GM18861 (cell line): ENCODE measurements at regions not wholly inside any gene's neighbourhood (a gene's known extent, or its start where the extent isn't known, plus 50 kb on each side); places are given as distances from the start of the nearest gene placed in this dataset.
A peak's percentile ranks its signal among the peaks of the same experiment; 100 is the strongest.
"Not testable (repeated sequence)": the region's sequence is repeated elsewhere in the genome, so short reads cannot be mapped to it uniquely, and the experiment has no call there.

Experiments
- ATAC-seq: cut with Tn5 transposase; IDR thresholded peaks from one replicate; pipeline ENCODE4 v1.9.1; 2021; ENCODE audit not compliant: unreplicated experiment

DNA sequence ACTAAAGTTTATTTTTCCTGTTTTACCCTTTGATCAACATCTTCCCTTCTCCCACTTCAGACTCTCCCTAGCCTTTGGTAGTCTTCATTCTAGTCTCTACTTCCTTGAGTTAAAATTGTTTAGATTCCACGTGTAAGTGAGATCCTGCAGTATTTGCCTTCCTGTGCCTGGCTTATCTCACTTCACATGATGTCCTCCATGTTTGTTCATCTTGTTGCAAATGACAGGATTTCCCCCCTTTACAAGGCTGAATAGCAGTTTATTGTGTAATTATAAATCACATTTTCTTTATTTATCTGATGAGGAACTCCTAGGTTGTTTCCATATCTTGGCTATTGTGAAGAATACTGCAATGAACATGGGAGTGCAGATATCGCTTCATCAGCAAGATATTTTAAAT lies 461.7 kb downstream of the CHSY3 start:
- ATAC-seq = no peak

DNA sequence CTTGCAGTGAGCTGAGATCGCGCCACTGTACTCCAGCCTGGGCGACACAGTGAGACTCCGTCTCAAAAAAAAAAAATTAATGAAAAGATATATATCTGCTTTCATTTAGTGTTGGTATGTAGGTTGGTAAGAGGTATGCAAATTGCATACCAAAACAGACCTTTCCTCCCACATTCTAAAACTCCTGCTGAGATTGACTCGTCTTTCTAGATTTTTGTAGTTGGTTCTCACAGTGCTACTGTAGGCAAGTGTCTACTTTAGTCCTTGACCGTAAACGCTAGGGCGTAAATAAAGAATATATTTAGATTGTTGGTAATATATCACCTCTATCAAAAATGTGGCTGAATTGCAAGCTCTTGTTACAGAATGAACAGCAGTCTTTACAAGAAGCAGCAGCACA lies 445.9 kb downstream of the CHSY3 start:
- ATAC-seq = no peak

DNA sequence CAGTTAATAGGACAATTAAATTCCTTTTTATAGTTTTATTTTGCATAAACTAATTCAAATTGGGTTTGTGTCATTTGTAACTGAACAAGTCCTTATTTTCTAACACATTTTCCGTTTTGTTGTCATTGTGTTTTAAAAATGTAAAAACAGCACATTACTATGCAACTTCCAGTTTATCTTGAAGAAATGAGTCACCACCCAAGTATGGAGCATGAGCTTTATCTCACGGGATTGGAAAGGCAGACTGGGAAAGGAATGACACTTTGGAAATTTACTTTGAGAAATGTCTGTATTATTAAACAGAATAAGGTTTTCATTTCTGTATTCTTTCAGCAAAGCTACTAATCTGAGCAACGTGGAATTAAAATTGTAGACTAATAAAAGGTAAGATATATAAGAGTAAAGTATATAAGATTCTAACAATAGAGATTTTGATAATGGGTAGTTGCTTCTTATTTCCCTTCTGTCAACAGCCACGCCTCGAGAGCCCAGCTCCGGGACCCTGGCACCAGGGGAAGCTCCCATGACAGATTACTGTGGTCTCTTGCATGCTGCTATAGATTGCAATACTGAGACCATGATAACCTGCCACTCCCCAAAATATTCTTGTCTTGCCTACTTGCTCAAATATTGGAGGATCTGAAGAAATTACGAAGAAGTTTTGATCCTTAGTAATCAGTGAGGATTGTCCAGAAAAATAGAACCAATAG lies 433.1 kb downstream of the CHSY3 start:
- ATAC-seq = no peak

DNA sequence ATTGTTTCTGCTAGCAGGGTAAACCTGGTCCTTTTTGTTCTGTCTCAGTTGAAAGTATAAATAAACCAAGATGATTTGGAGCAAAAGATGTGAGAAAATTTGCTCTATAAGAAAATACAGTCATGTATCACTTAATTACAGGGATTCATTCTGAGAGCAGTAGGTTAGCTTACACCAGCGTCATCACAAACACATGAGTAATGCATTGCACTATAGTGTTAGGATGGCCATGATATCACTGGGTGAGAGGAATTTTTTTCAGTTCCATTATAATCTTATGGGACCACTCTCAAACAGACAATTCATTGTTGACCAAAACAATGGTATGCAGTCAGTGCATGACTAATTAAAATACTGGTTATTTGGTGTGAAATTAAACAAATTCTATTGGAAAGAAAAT lies 430.9 kb downstream of the CHSY3 start:
- ATAC-seq = no peak

DNA sequence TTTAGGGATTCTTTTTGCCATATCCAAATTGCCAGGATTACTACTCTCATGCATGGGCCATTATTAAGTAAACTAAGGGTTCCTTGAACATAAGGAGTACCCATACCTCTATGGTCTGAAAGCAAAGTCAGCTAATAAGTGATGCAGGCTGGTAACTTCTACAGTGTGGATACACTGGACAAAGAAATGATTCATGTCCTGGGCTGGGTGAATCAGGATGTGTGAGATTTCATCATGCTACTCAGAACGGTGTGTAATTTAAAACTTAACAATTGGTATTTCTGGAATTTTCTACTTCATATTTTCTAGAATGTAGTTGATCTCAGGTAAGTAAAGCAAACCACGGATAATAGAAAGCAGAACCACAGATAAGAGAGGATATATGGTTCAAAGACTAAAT lies 428.8 kb downstream of the CHSY3 start:
- ATAC-seq = no peak

DNA sequence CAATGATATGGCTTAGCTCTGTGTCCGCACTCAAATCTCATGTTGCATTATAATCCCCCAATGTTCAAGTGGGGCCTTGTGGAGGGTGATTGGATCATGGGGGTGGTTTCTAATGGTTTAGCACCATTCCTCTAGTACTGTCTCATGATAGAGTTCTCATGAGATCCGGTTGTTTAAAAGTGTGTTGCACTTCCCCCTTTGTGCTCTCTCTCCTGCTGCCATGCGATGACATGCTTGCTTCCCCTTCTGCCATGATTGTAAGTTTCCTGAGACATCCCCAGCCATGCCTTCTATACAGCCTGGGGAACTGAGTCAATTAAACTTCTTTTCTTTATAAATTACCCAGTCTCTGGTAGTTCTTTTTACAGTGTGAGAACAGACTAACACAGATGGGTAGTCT lies 427.1 kb downstream of the CHSY3 start:
- no peak for ATAC-seq

DNA sequence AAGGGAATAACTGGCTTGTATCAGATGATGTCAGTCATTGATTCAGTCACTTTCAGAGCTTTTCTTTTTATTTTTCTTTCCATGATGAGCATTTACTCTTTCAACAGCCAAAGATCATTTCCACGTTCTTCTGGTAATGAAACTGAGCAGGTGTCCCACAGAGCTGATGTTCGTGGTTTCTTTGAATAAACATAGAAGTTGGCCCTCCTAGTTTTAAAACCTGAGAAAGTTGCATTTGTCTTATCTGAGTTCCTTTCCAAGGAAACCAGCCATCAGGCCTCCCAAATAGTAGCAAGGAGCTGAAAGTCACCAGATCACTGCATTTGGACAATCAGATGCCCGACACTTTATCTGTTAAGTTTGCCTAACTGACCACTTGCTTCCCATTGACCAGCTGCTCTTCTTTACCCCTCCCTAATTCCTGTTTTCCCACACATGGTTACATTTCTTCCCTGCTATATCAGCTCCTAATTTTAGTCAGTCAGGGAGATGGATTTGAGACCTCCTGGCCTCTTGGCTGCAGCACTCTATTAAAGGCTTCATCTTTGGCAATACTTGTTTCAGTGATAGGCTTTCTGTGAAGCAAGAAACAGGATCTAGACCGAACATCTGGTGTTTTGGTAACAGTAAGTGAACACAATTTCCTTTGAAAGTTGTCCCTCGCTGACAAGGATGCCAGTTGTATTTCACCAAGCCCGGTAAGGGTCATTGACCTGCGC lies 420.8 kb downstream of the CHSY3 start:
- no peak for ATAC-seq

DNA sequence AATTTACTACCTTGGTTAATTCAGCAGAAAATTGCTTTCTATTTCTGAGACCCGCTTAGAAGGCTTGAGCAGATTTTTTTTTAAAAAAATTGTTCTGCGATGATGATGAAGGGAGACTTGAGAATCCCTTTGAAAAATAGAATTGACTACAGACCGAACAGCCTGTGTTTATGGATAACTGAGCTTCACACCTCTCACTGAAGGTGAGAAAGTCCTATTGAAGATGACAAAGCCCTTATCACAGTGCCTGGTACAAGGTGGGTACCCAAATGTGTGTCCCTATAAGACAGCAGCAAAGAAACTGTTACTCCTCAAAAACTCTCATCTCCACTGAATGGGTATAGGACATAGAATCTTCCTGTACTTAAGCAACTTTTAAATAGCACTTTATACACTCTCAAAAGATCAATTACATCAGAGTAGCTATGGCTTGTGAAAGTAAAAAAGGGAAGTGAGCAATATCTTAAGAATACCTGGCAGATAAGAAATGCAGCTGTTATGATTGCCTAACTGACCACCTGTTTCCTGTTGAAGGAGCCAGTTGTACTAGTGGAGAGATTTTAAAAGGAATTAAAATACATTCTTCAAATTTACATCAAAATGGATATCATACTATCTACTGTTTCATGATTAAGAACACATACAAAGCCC lies 419.7 kb downstream of the CHSY3 start:
- ATAC-seq = peak; percentile 100

DNA sequence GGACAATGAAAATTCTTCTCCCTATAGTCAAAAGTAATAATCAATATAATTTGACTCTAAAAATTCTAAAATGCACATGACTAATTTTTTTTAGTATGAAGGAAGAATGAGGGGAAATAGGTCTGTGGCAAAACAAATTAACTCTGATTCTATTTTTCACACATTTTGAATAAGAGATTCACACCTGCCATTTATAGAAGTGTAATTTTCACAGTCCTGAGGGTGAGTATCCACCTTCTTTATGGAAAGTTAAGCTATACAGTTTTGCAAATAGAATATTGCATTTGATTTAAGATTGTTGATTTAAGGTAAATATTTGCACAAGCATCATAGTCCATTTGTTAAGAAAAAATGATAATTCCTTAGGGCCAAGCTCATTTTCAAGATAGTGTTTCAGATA lies 417.7 kb downstream of the CHSY3 start:
- no peak for ATAC-seq

DNA sequence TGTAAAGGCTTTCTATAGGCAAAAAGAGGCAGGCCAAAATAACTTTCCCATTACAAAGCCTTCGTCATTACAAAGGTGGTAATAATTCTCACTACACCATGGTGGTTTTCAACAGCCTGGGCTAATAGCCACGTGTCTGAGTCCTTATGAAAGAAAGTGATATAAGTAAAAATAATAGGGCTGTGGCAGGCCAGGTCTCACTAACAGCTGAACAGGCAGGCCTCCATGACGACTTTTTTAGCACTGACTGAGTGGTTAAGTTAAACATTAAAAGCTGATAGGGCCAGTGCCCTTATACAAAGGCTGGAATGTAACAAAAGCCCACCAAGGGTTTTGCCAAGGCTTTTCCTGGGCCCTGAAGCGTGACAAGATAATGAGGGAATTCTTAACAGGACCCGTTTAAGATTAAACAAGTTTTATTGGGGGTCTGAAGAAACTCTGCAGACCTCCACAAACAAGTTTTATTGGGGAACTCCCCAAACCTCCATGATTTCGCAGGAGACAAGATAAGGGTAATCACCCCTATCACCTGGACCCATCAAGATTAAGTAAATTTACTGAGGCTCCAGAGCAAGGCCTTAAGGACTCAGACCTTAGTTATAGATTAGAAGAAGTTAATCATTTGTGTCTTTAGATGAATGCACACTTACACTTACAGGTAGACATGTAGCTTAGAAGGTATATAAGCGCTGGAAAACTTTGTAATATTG lies 412.9 kb downstream of the CHSY3 start:
- ATAC-seq = peak; percentile 91

DNA sequence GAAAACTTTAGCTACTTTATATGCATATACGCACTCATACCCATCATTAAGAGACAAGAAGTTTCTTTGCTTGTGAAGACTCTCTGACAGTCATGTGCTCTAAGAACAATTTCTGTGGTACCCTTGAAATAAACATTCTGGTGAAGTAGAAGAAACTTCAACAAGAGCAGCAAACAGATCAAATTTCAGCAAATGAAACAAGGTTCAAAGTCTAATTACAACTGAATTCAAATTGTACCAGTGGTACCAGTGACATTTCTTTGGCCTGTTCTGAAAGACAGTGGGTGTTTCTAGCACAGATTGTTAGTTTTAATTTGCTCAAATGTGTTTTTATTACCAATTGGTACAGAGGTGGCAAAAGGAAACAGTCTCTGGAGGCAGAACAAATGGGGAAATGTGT lies 391.0 kb downstream of the CHSY3 start:
- no peak for ATAC-seq

DNA sequence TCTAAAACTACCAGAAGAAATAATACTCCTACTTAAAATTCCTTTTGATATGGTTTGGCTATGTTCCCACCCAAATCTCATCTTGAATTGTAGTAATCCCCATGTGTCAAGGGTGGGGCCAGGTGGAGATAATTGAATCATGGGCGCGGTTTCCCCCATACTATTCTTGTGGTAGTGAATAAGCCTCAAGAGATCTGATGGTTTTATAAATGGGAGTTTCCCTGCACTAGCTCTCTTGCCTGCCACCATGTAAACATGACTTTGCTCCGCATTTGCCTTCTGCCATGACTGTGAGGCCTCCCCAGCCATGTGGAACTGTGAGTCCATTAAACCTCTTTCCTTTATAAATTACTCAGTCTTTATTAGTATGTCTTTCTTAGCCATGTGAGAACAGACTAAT lies 390.5 kb downstream of the CHSY3 start:
- ATAC-seq = not testable (repeated sequence)

DNA sequence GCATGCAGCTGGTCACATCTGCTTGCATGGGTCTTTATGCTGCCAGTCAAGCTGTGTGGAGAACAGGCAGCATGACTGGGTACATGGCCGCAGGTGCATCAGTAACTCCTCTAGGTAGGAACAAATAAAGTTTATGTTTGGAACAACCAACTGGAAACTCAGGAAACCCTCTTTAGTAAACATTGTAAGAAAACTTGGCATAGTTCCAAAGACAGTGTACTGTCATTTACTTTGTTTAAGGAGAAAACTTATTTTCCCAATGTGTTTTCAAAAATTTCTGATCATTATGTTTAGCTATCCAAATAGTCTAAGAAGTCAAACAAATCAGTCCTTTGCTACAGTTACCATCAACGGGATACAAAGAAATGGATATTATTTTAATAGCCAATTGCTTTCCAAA lies 386.0 kb downstream of the CHSY3 start:
- ATAC-seq = no peak

DNA sequence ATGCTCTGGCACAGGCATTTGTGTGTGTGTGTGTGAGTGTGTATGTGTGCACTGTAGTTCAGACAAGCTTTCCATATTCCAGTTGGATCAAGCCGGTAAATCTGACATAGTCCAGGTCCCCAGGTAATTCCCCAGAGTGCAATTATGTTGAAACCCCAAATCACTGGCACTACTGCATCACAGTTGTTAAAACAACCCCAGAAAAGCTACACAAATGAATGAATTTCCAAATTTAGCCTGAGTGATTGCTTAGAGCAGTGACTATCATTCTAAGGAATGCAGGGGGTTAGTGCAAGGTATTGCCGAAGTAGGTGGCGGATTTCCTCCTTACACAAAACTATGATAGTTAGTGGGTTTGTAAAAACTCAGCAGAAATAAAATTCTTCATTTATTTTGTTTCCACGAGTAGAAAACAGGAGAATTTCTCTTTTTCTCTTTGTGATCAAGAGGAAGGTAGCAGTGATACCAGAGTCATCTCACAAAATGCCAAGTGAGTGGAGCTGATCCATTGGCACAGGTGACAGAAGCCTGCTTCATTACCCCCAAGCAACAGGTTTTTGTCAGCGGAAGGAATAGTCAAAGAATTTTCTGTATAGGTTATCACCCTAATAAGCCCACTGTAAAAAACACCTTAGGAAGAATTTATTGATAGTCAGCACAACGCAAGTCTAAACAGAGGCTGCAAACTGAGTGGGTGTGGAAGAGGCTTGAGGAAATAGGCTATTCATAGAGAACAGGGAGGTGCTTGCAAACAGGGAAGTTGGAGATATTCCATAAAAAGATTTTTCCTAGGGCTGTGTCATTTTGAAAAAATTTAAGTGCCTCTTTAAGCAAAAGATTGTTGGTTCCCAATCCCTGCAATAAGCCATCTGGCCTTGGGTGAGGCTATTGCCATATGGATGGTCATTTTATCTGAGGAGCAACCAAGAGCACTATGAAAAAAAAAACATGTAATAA lies 385.1 kb downstream of the CHSY3 start:
- ATAC-seq = no peak

DNA sequence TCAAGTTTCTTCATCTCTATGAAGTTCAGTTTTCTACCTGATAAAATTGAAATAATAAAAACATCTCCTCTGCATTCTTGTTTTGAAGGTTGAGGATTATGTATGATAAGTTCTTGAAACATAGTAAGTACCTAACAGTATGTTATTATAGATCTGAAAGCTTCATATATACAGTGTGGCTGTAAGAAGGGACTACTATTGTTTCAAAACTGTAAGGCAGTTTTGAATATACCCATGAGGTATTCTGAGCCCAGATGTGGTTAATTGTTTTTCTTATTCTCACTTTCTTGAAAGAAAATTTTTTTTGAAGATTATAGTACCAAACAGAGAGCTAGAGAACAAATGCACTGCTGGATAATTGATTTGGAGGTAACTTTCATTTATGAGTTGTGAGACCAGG lies 383.2 kb downstream of the CHSY3 start:
- no peak for ATAC-seq

DNA sequence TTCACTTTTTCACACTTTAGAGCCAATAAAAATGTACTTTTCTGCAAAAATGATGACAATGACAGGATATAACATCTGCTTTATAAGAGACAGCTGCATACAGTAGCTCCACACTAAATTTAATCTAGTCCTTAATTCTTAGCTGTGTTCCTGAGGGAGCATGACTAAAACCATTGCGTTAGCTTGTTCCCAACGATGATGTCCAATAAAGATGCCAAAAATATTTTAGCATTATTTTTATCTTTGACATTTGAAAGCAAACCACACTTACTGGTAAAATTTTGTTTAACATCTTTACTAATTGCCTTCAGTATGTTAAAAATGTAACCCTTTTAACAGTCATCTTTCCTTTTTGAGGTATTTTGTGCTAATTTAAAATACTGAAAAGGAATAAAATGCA lies 382.7 kb downstream of the CHSY3 start:
- no peak for ATAC-seq

DNA sequence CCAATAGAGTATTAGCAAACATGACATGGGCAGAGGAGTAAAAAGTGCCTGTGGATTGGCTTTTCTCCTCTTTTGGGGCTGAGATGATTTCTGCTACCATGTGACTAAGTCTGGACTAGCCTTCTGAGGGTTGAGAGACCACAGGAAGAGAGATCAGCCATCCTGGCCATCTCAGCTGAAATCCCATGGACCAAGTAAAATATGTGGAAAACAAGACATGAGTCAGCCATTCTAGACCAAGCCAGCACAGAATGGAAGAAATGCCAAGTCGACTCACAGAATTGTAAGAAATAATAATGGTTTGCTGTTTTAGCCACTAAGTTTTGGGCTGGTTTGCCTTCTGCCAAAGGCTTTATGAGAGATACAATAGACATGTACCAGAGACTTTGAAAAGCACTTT lies 377.8 kb downstream of the CHSY3 start:
- no peak for ATAC-seq

DNA sequence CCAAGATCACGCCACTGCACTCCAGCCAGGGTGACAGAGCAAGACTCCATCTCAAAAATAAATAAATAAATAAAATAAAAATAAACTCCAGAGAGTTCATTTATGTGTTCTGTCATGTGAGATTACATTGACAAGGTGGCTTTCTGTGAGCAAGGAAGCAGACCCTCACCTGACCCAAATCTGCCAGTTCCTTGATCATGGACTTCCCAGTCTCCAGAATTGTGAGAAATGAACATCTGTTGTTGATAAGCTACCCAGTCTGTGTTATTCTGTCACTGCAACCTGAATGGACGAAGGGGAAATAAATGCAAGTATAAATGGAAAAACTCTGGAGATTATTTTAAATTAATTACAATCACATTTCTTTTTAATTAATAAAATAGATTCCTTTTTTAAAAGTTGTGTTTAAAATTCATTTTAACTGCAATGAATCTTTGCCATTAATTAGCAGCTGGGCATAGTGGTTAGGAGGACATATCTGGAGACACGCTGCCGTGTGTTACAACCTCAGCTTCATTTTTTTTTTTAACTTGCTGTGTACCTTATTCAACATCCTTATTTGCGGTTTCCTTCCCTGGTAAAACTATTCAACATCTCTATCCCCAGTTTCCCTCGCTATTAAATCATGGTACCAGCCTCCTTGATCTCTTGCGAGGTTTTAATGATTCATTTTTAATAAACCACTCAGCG lies 376.4 kb downstream of the CHSY3 start:
- no peak for ATAC-seq

DNA sequence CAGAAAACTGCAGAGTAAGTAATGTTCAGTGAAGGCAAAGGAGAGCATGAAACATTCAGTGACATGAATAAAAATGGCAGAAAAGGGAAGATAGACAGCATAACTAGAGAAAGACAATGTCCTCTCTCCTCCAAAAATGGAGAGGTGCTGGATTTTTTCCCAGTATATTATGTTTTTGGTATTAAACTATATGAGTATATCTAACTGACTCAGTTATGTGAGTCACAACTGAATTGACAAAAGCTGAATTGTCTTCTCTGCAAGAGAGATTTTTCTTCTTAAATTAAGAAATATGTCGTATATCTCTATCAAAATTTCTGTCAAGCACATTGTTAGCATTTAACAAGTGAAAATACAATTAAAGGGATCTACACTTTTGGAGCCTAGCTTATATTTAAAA lies 375.1 kb downstream of the CHSY3 start:
- no peak for ATAC-seq

DNA sequence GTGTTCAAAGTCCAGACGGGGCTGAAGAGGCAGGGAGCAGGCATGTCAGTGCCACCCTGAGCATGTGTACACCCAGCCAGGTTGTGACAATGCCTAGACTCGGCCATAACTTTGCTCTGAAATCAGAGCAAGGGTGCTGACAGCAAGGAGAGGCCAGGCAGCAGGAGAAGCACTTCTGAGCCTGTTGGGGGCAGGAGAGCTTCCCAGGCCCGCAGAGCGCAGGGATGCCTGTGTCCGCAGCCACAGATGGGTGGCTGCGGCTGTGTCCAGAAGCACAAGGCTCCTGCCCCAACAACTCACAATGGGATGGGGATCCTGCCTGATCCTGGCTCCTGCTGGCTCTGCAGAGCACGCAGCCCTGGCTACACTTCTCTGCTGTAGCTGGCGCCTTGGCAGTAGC lies 373.9 kb downstream of the CHSY3 start:
- no peak for ATAC-seq
